ENCODE measurements at regions not wholly inside any gene's neighbourhood (a gene's known extent, or its start where the extent isn't known, plus 50 kb on each side); places are given as distances from the start of the nearest gene placed in this dataset.

- WGBS (ENCODE audit: insufficient coverage, low coverage, missing lambda C conversion rate), result 0% methylated on average over 8 of the region's 8 CpGs
- Histone ChIP-seq H3K4me3 (no peak overlapping the region), H3K9me3 (replicated peaks; ENCODE audit: control insufficient read depth, insufficient read depth, low read depth, low read length) (no peaks in the 10 kb centered on the region), H3K79me2 (ENCODE audit: control insufficient read depth, insufficient read depth, low read length) (no peaks in the 10 kb centered on the region), H3K9ac (ENCODE audit: insufficient read depth in 1 of 2, low read depth in 2 of 2, low read length in 2 of 2) (no peak overlapping the region), H2AFZ (ENCODE audit: low read depth, low read length) (no peak overlapping the region), H3K4me2 (ENCODE audit: insufficient read depth, low read length) (no peak overlapping the region), H3K36me3 (ENCODE audit: control insufficient read depth, insufficient read depth, low read length) (no peaks in the 10 kb centered on the region), H3K27ac (ENCODE audit: extremely low read depth, low read depth, low read length) (no peak overlapping the region), H3K4me1 (replicated peaks in 1 of 2; ENCODE audit: control insufficient read depth in 2 of 2, insufficient read depth in 2 of 2, low read length in 2 of 2) (no peaks in the 10 kb centered on the region), H4K20me1 (replicated peaks; ENCODE audit: control insufficient read depth, insufficient read depth, low read length) (0 out of 2 replicates have a peak, but pooled peaks cover 9% of the 10 kb centered on the region), H3K9me1 (ENCODE audit: control insufficient read depth, insufficient read depth, low read length) (no peaks in the 10 kb centered on the region), H3K27me3 (ENCODE audit: control insufficient read depth in 2 of 2, insufficient read depth in 2 of 2, low read length in 2 of 2) (peaks cover 9 to 63% of the 10 kb centered on the region in 2 experiments; a peak in 3 of 5 replicates)
- TF ChIP-seq CREBBP (IDR thresholded peaks at IDR 0.05; ENCODE audit: low read depth, low read length) (no peak), ZFP36 (IDR thresholded peaks at IDR 0.05; ENCODE audit: low read depth, low read length, partially characterized antibody) (peak; percentile 46), RBM25 (IDR thresholded peaks at IDR 0.05; ENCODE audit: low read depth, low read length, severe bottlenecking) (peak; percentile 25)
- no TSS peak for BruUV-seq (replicated peaks)
- ATAC-seq (no peak), FAIRE-seq (no peak), DNase-seq (ENCODE audit: extremely low read depth in 1 of 4, low spot score in 3 of 4) (no peak)
- intact Hi-C loops (cut with micrococcal nuclease) (no loop called here), in situ Hi-C loops (cut with MboI) (no loop called here)
- ChIA-PET POLR2A (interaction anchor here (0.6 kb wide), 1 partner anchor 129 kb away, joined by 3 read pairs; no protein-coding TSS in a partner anchor), CTCF (ENCODE audit: low intra/inter-chr PET ratio) (no interaction called here)
These were observed 75.0 kb upstream of the NEURL1B start for GRCh38 chr5:172565931-172566665.

- no peaks in the 10 kb centered on the region for H3K9me1 ChIP-seq (ENCODE audit: control insufficient read depth, insufficient read depth, low read length)
- BruUV-seq (replicated peaks), result no TSS peak
- 0 out of 2 replicates have a peak, but pooled peaks cover 9% of the 10 kb centered on the region for H4K20me1 ChIP-seq (replicated peaks; ENCODE audit: control insufficient read depth, insufficient read depth, low read length)
- TF ChIP-seq ADNP (tag; IDR thresholded peaks at IDR 0.05) (no peak), STAG1 (CRISPR knock-in tag; IDR thresholded peaks at IDR 0.05; ENCODE audit: borderline replicate concordance) (no peak), FOXA3 (CRISPR knock-in tag; conservative IDR thresholded peaks at IDR 0.05 in 1 of 2, IDR thresholded peaks at IDR 0.05 in 1 of 2) (no peak), HLTF (IDR thresholded peaks at IDR 0.05) (no peak), IFI16 (CRISPR knock-in tag; IDR thresholded peaks at IDR 0.05) (no peak), ZNF707 (CRISPR knock-in tag; conservative IDR thresholded peaks at IDR 0.05) (no peak), PPARD (CRISPR knock-in tag; IDR thresholded peaks at IDR 0.05) (no peak), ZFP36 (IDR thresholded peaks at IDR 0.05; ENCODE audit: low read depth, low read length, partially characterized antibody) (no peak), PURB (CRISPR knock-in tag; IDR thresholded peaks at IDR 0.05; ENCODE audit: low read depth) (no peak), TFAM (CRISPR knock-in tag; conservative IDR thresholded peaks at IDR 0.05) (no peak), BCL6 (CRISPR knock-in tag; IDR thresholded peaks at IDR 0.05) (no peak), PTTG1 (tag; IDR thresholded peaks at IDR 0.05; ENCODE audit: low read depth) (no peak)
- H3K9ac ChIP-seq (ENCODE audit: insufficient read depth in 1 of 2, low read depth in 2 of 2, low read length in 2 of 2), result no peak overlapping the region
- no peak for ATAC-seq
- FAIRE-seq, result no peak
- H3K4me3 ChIP-seq, result no peak overlapping the region
- H3K36me3 ChIP-seq (ENCODE audit: control insufficient read depth, insufficient read depth, low read length), result no peaks in the 10 kb centered on the region
- ChIA-PET CTCF (ENCODE audit: low intra/inter-chr PET ratio) (no interaction called here), POLR2A (no interaction called here)
- H3K4me2 ChIP-seq (ENCODE audit: insufficient read depth, low read length), result no peak overlapping the region
- intact Hi-C loops (cut with micrococcal nuclease), result no loop called here
- H3K9me3 ChIP-seq (replicated peaks; ENCODE audit: control insufficient read depth, insufficient read depth, low read depth, low read length), result no peaks in the 10 kb centered on the region
- H3K4me1 ChIP-seq (replicated peaks in 1 of 2; ENCODE audit: control insufficient read depth in 2 of 2, insufficient read depth in 2 of 2, low read length in 2 of 2), result no peaks in the 10 kb centered on the region
- in situ Hi-C loops (cut with MboI), result no loop called here
- DNase-seq (ENCODE audit: extremely low read depth in 1 of 4, low spot score in 3 of 4), result no peak
- WGBS (ENCODE audit: insufficient coverage, low coverage, missing lambda C conversion rate), result under 1% methylated on average over 8 of the region's 8 CpGs
- H3K27ac ChIP-seq (ENCODE audit: extremely low read depth, low read depth, low read length), result no peak overlapping the region
- peaks cover 9 to 63% of the 10 kb centered on the region in 2 experiments; a peak in 3 of 5 replicates for H3K27me3 ChIP-seq (ENCODE audit: control insufficient read depth in 2 of 2, insufficient read depth in 2 of 2, low read length in 2 of 2)
- no peaks in the 10 kb centered on the region for H3K79me2 ChIP-seq (ENCODE audit: control insufficient read depth, insufficient read depth, low read length)
- no peak overlapping the region for H2AFZ ChIP-seq (ENCODE audit: low read depth, low read length)
These were observed 75.6 kb upstream of the NEURL1B start for GRCh38 chr5:172565455-172565854.
